Activated B cell treated with CpG ODN at 0.5 μM for 24 hours (primary cell): ENCODE measurements at regions not wholly inside any gene's neighbourhood (a gene's known extent, or its start where the extent isn't known, plus 50 kb on each side); places are given as distances from the start of the nearest gene placed in this dataset.

Experiments
- ATAC-seq: fragments of 200-7000 bp; cut with Tn5 transposase; one replicate; pipeline ENCODE4 v1.10.0; 2021; ENCODE audit warnings: low read depth, mild to moderate bottlenecking, moderate library complexity
- CTCF ChIA-PET: fragments of 350-600 bp; sonication (Branson Sonifier 250); formaldehyde crosslinking; loops from one replicate; lab custom pipeline; 2021; ENCODE audit warnings: antibody characterized with exemption; lab: Charles Lee
- POLR2A ChIA-PET: fragments of 350-600 bp; sonication (Branson Sonifier 250); formaldehyde crosslinking; loops from one replicate; lab custom pipeline; 2021; ENCODE audit warnings: antibody characterized with exemption; lab: Charles Lee
- DNase-seq: peaks from one replicate; pipeline ENCODE4 v3.0.0; 2022
- H3K27ac Mint-ChIP-seq: one replicate; pipeline ENCODE4 v1.8.0; 2020; ENCODE audit warnings: mixed read lengths
- H3K27me3 Mint-ChIP-seq: one replicate; pipeline ENCODE4 v1.8.0; 2021; ENCODE audit warnings: mixed read lengths
- H3K36me3 Mint-ChIP-seq: one replicate; pipeline ENCODE4 v1.8.0; 2021; ENCODE audit warnings: low read depth, mixed read lengths
- H3K4me1 Mint-ChIP-seq: one replicate; pipeline ENCODE4 v1.8.0; 2021; ENCODE audit warnings: mixed read lengths
- H3K4me3 Mint-ChIP-seq: one replicate; pipeline ENCODE4 v1.8.0; 2020; ENCODE audit warnings: mild to moderate bottlenecking, mixed read lengths
- H3K9me3 Mint-ChIP-seq: one replicate; pipeline ENCODE4 v1.8.0; 2020; ENCODE audit warnings: mixed read lengths
- intact Hi-C: fragments of 100-400 bp; cut with micrococcal nuclease; formaldehyde crosslinking; loops from one replicate; pipeline ENCODE4 v1.15.1; 2024
- TF ChIP-seq, protein P1 (sequence below): fragments of 200-600 bp; IDR thresholded peaks from one replicate; pipeline ENCODE4 v1.8.0; 2022; ENCODE audit warnings: antibody characterized with exemption, mild to moderate bottlenecking

DNA sequence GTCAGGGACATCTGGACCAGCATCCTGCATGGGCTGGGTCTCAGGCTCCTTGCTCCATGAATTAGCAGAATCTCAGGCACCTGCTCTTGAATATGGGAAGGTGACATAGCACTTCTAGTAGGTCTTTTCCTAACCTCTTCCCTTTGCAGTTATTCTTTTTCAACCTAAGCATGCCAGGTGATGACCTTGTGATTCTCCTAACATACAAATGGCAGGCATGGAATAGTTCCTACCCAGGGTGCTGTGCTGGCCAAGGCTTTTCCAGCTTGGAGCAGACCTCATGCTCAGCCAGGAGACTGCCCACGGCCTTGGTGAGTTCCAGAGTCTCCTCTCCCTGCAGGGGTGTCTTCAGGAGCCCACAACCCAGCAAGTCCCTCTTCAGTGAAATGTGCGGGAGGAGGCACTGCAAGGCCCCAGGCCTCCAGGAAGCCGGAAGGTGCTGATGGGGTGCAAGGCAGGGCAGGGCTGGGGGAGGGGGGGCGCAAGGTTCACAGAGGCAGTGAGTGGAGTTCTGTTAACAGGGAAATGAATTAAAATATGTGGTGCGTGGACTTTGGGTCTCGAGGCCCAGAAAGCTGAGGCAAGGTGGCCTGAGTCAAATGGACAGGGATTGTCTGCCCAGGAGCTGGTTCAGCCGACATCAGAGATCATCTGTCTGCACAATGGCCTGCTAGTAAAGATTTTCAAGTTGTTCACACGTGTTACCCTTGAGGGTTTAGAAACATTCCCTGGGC is 75.9 kb upstream of the SEPTIN5 start:
- Mint-ChIP-seq H3K27ac (no peak overlapping the region), H3K27me3 (peaks cover 17% of the 10 kb centered on the region), H3K9me3 (no peaks in the 10 kb centered on the region), H3K4me3 (no peak overlapping the region), H3K36me3 (no peaks in the 10 kb centered on the region), H3K4me1 (no peaks in the 10 kb centered on the region)
- ChIA-PET POLR2A (no interaction called here), CTCF (no interaction called here)
- DNase-seq (no peak), ATAC-seq (no peak)
- intact Hi-C loops: no loop called here
- TF ChIP-seq, protein P1, sequence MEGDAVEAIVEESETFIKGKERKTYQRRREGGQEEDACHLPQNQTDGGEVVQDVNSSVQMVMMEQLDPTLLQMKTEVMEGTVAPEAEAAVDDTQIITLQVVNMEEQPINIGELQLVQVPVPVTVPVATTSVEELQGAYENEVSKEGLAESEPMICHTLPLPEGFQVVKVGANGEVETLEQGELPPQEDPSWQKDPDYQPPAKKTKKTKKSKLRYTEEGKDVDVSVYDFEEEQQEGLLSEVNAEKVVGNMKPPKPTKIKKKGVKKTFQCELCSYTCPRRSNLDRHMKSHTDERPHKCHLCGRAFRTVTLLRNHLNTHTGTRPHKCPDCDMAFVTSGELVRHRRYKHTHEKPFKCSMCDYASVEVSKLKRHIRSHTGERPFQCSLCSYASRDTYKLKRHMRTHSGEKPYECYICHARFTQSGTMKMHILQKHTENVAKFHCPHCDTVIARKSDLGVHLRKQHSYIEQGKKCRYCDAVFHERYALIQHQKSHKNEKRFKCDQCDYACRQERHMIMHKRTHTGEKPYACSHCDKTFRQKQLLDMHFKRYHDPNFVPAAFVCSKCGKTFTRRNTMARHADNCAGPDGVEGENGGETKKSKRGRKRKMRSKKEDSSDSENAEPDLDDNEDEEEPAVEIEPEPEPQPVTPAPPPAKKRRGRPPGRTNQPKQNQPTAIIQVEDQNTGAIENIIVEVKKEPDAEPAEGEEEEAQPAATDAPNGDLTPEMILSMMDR: no peak

DNA sequence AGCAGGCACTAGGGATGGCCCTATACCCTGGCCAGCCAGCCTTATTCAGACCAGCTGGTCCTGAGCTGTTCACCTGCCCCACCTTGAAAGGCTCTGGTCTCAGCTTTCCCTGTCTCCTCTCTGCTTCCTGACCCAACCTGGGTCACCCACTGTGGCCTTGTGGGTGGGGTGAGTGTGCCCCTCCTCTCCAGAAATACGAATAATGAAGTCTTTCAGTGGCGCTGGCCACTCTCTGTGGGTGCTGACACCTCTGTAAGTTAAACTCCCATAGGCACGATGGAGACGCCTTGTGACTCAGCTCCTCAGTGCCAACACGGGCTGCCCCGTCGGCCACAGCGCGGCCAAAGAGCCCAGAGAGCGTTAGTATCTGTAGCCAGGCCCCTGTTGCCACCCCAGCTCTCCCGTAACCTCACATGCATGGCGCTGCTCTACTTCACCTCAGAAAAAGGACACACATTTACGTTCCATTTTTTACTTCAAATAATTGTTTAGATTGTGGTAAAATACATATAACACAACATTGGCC is 74.6 kb upstream of the SEPTIN5 start:
- Mint-ChIP-seq H3K27me3 (peaks cover 24% of the 10 kb centered on the region), H3K36me3 (no peaks in the 10 kb centered on the region), H3K4me3 (no peak overlapping the region), H3K9me3 (no peaks in the 10 kb centered on the region), H3K27ac (no peak overlapping the region), H3K4me1 (no peaks in the 10 kb centered on the region)
- ATAC-seq: no peak
- no peak for DNase-seq
- TF ChIP-seq, protein P1: no peak
- ChIA-PET POLR2A (no interaction called here), CTCF (no interaction called here)
- intact Hi-C loops: no loop called here

DNA sequence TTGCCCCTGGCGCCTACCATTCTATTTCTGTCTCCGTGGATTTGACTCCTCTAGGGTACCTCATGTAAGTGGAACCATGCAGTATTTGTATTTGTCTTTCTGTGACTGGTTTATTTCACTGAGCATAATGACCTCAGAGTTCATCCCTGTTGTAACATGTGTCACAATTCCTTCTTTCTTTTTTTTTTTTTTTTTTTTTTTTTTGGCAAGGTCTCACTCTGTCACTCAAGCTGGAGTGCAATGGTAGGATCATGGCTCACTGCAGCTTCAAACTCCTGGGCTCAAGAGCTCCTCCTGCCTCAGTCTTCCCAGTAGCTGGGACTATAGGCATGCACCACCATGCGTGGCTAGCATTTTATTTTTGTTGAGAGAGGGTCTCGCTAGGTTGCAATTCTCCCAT is 74.0 kb upstream of the SEPTIN5 start:
- ATAC-seq (no peak), DNase-seq (no peak)
- CTCF ChIA-PET: no interaction called here
- Mint-ChIP-seq H3K27me3 (peaks cover 30% of the 10 kb centered on the region), H3K4me3 (no peak overlapping the region), H3K27ac (no peak overlapping the region), H3K9me3 (no peaks in the 10 kb centered on the region), H3K4me1 (no peaks in the 10 kb centered on the region), H3K36me3 (no peaks in the 10 kb centered on the region)
- intact Hi-C loops: no loop called here
- POLR2A ChIA-PET: no interaction called here
- TF ChIP-seq, protein P1: no peak

DNA sequence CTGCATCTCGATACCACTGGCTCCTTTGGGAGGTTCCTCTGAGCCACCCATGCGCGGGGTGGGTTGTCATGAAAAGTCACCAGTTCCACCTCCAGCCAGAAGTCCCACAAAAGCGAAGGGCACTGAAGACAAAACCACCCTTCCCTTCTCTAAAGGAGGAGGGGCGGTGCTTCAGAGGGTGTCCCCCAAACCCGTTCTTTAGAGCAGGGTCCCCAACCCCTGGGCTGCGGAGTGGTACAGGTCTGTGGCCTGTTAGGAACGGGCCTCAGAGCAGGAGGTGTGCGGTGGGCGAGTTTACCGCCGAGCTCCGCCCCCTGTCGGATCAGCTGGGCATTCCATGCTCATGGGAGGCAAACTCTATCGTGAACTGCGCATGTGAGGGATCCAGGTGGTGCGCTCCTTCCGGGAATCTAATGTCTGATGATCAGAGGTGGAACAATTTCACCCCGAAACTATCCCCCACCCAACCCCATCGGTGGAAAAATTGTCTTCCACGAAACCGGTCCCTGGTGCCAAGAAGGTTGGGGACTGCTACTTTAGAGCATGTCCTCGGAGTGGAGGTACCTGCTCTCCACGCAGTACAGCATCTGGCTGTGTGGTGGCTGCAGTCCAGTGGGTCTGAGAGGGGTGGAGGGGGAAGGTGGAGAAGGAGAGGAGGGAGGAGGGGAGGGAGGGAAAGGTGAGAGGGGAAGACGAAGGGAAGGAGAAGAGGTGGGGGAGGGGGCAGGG is 72.9 kb upstream of the SEPTIN5 start:
- TF ChIP-seq, protein P1: no peak
- ChIA-PET CTCF (no interaction called here), POLR2A (no interaction called here)
- Mint-ChIP-seq H3K27me3 (peaks cover 33% of the 10 kb centered on the region), H3K27ac (no peak overlapping the region), H3K4me3 (no peak overlapping the region), H3K36me3 (no peaks in the 10 kb centered on the region), H3K9me3 (no peaks in the 10 kb centered on the region), H3K4me1 (no peaks in the 10 kb centered on the region)
- intact Hi-C loops: no loop called here
- DNase-seq (no peak), ATAC-seq (no peak)

DNA sequence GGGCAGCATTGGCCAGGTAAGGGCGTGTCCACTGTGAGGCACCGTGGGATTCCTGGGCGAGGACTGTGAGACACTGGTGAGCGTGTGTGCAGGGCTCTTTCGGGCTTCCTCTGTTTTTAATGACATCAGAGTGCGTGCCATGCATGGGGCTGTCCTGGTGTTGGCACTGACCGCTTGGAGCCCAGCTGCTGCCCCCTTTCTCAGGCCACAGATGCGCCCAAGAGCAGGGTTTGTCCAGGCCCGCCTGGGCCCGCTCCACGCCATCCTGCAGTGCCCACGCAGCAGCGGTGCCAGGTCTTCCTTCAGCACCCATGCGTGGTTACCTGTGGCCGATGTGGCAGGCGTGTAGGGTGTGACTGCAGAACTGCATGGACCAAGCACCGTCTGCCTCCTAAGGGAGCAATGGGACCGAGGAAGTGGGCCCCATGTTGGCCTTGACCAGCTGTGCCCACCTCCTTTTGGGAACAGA is 72.3 kb upstream of the SEPTIN5 start:
- no peak overlapping the region for H3K27ac Mint-ChIP-seq
- intact Hi-C loops: no loop called here
- peaks cover 33% of the 10 kb centered on the region for H3K27me3 Mint-ChIP-seq
- H3K4me3 Mint-ChIP-seq: no peak overlapping the region
- ATAC-seq (no peak), DNase-seq (no peak)
- H3K36me3 Mint-ChIP-seq: no peaks in the 10 kb centered on the region
- no peaks in the 10 kb centered on the region for H3K4me1 Mint-ChIP-seq
- ChIA-PET CTCF (no interaction called here), POLR2A (no interaction called here)
- peaks cover 5% of the 10 kb centered on the region for H3K9me3 Mint-ChIP-seq
- TF ChIP-seq, protein P1: no peak
